HG02759 (cell line): ENCODE measurements at regions not wholly inside any gene's neighbourhood (a gene's known extent, or its start where the extent isn't known, plus 50 kb on each side); places are given as distances from the start of the nearest gene placed in this dataset.

Source experiments
- ATAC-seq: cut with Tn5 transposase; IDR thresholded peaks from one replicate; pipeline ENCODE4 v1.9.1; 2021; ENCODE audit warnings: mild to moderate bottlenecking, moderate library complexity; ENCODE audit not compliant: unreplicated experiment

GRCh38 chr7:42460148-42460547, 223.1 kb upstream of the GLI3 start:
- ATAC-seq: no peak

- ATAC-seq: no peak
Measured at GRCh38 chr7:42457663-42458062, 220.7 kb upstream of the GLI3 start.

DNA sequence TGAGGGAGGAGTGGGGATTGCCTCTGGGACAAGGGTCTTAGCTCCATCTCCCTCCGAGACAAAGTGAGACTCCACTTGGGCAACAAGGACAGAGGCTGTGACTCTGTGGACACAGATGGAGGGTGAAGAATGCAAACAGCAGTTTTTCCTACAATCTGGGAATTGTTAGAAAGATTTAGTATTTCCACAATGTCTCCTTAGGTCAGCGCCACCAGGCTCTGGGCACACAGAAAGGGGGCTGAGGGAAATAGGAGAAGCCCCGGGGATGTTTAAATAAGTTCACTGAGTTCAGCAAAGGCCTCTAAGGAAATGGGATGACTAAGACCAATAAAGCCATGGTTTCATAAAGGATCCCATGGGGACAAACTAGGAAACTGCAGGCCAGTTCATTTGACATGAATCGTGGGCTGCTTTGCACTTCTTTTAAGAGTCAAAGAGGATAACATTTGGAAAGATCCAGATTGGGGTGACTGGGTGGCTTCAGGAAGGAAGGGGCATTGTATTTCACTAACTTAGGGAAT, 219.8 kb upstream of the GLI3 start:
- no peak for ATAC-seq

GRCh38 chr7:42456267-42456666, 219.3 kb upstream of the GLI3 start:
- ATAC-seq: no peak

- no peak for ATAC-seq
Measured at GRCh38 chr7:42453931-42454361, 216.9 kb upstream of the GLI3 start.

- no peak for ATAC-seq
Measured at GRCh38 chr7:42452356-42452755, 215.3 kb upstream of the GLI3 start.

DNA sequence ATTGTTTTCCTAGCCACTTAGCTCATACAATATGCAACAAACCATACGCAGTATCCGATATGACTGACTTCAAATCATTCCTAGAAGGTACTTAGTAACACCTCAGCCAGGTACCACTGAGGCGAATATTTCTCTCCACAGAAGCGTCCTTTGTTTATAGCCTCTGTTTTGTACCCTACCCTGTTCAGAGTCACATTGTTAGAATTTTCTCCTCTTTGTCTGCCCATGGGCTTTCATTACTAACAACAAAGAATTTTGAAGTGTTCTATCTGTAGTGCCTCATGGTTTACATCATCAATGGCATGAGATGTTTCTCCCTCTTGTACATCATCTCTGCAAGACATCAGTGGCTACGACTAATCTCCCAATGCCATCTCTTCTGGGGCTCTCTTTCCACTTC, 212.4 kb upstream of the GLI3 start:
- ATAC-seq: no peak

- ATAC-seq: no peak
Measured at GRCh38 chr7:42448901-42449300, 211.9 kb upstream of the GLI3 start.

GRCh38 chr7:42445691-42446090, 208.7 kb upstream of the GLI3 start:
- ATAC-seq: no peak

DNA sequence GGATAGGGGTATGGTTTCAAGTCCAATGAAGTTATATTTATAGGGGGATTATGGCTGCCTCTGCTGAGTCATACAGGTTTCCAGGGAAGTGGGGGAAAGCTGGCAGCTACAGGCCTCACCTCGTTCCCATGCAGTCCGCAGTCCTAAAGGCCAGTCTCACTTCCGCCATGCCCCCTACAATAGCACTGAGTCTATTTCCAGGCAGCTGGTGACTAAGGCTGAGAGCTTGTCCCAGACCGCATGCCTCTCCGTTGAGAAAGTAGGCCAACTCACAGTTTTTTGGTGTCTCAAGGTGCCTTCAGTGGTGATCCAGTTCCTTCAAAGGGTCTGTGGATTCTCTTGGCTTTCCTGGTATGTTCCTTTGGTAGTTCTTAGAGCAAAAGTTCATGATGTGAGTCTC, 203.9 kb upstream of the GLI3 start:
- no peak for ATAC-seq

GRCh38 chr7:42432644-42433043, 195.6 kb upstream of the GLI3 start:
- ATAC-seq: no peak

DNA sequence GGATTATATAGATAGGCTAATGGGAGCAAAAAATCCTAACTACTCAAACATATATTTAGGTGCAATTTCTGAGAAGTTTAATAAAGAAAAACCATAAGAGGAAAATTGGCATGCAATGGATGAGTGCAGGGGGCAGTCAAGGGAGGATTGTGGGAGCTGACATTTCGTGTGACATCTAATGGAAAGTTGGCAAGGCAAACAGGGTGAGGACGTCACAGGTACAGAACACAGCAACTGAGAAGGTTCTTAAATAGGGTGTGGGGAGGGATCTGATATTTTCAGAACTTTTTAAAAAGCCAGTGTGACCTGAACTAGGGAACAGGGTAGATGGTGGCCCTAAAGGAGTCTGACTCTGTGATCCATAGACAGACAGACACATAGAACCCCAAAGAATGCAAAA, 194.9 kb upstream of the GLI3 start:
- ATAC-seq: no peak

DNA sequence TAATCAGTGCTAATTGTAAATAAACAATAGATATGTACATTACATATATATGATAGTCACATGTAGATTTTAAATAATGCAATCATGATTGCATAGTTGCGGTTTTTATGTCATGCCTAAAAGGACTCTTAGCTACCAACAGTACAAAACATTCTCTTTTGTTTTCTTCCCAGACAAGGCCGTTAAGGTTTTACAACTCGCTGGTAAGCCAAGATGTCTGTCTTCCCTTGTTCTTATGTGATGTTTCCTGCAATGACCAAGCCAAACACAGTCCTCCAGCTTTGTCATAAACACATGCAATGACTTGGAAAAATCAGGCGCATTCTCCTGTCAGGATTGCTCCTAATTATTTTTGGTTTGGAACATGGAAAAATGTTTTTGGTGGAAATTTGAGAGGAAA, 192.3 kb upstream of the GLI3 start:
- ATAC-seq: no peak

- ATAC-seq: no peak
Measured at GRCh38 chr7:42426163-42426562, 189.2 kb upstream of the GLI3 start.

GRCh38 chr7:42414941-42415505, 178.0 kb upstream of the GLI3 start:
- ATAC-seq: no peak

DNA sequence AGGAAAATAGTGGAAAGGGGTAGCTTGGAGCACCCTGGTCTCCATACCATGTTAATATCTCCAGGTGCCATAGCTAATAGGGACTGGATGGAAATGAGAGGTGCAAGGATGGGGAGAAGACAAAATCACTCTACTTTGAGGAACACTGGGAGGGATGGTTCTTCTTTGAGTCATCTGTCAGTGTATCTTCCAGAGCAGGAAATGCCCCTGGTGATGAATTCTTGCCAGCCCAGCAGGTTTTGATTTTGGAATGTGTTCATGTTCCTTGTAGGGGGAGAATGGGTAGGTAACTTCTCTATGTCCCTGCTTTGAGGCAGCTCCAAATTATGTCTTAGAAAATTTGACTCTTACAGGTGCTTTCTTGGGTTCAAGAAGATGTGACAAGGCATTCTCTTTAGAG, 177.0 kb upstream of the GLI3 start:
- no peak for ATAC-seq

DNA sequence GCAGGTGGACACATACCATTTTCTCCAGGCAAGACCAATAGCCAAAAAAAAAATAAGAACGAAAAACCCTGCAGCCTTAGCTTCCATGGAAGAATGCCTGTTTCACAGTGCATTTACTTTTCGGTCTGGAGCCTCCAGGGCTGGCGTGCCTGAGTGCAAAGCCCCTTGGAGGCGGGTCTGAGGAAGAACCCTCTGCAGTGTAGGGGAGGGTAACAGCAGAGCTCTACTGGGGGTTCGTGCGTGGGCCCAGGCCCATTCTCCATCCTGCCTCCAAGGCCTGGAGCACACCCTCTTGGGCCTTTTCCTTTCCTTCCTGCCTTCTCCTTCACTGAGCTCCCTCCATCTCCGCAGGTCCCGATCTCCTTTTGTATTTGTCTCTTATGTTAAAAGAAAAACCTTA, 172.3 kb upstream of the GLI3 start:
- no peak for ATAC-seq

DNA sequence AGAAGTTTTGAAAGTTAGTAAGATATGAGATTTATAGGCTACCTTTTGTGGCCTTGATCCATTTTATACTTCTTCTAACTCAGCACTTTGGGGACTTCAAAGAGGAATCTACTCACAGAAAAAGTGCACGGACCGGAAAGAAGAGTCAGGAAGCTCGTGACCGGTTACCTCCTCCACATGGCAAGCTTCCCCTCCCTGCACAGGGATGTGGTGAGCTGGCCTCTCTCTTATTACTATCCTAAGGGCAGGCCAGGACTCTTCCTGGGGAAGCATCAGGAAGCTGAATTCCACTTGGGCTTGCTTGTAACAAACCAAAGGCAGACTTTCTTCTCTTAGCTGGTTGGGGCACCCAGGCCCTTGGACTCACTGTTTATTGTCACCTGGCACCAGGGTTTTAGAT, 170.8 kb upstream of the GLI3 start:
- no peak for ATAC-seq

DNA sequence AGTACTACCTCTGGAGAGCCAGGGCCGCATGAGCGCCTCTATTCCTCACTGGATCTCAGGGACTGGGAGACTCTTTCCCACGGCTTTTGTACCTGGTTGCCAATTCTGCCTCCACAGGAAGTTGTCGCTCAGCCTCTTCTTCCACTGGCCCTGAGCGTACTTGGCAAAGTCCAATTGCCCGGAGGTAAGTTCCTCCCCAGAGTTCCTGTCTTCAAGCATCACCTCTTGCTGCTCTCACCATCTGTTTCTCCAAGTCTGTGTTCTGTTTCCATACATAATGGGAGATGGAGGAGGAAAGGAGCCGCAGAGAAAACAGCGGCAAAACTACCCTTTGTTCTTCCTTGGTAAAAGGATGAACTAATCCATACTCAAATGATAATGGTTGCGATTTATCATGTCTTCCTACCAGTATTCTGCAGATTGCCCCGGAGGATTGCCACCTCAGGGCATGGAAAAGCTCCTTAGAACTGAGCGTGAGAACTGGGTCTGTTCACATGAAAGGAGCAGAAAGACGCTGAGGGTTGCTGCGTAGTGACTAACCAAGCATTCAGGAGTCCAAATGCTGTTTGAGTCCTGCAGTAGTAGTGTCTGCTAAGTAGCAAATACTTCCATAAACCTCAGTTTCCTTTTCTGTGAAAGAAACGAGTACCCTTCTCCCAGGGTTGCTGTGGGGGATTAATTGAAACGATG, 170.2 kb upstream of the GLI3 start:
- ATAC-seq: no peak

DNA sequence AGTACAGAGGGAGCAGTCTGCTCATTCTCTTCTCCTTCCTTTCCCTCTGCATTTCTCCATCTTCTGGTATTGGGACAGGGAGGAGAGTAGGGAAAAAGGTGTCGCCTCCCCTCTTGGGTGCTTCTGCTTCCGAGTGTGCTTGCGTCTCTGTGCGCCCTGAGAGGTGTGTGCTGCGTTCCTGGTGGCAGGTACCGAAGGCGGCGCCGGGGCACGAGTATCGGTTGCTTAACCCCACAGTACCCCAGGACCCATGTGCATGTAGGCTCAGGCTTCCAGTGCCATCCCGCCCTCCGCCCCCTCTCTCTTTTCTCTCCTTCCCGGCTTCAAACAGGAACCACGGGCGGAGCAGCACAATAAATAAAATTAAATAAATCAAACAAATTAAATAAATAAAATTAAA, 169.3 kb upstream of the GLI3 start:
- no peak for ATAC-seq

- no peak for ATAC-seq
Measured at GRCh38 chr7:42405782-42406181, 168.8 kb upstream of the GLI3 start.

- ATAC-seq: no peak
Measured at GRCh38 chr7:42403831-42404230, 166.8 kb upstream of the GLI3 start.

GRCh38 chr7:42400961-42401360, 164.0 kb upstream of the GLI3 start:
- ATAC-seq: no peak
